GM12874 (cell line): ENCODE measurements at regions not wholly inside any gene's neighbourhood (a gene's known extent, or its start where the extent isn't known, plus 50 kb on each side); places are given as distances from the start of the nearest gene placed in this dataset.

Experiments
- CTCF ChIP-seq: IDR thresholded peaks from 2 replicates; pipeline ENCODE4 v1.5.1; 2011; ENCODE audit warnings: low read depth, mild to moderate bottlenecking, control low read depth, low read length, moderate library complexity; ENCODE audit not compliant: insufficient read depth

- TF ChIP-seq CTCF, result no peak
Observed at GRCh38 chr1:69123486-69123885, 444.2 kb upstream of the LRRC7 start.

- TF ChIP-seq CTCF, result no peak
Observed at GRCh38 chr1:69126796-69127195, 440.9 kb upstream of the LRRC7 start.

- no peak for TF ChIP-seq CTCF
Observed at GRCh38 chr1:69128204-69128603, 439.5 kb upstream of the LRRC7 start.

GRCh38 chr1:69129538-69129937 lies 438.2 kb upstream of the LRRC7 start:
- TF ChIP-seq CTCF, result no peak

- no peak for TF ChIP-seq CTCF
Observed at GRCh38 chr1:69138172-69138571, 429.6 kb upstream of the LRRC7 start.

- TF ChIP-seq CTCF, result no peak
Observed at GRCh38 chr1:69139007-69139406, 428.7 kb upstream of the LRRC7 start.

GRCh38 chr1:69146303-69146702 lies 421.4 kb upstream of the LRRC7 start:
- no peak for TF ChIP-seq CTCF

- TF ChIP-seq CTCF, result no peak
Observed at GRCh38 chr1:69148731-69149130, 419.0 kb upstream of the LRRC7 start.
